SK-N-SH (cell line): ENCODE measurements at regions not wholly inside any gene's neighbourhood (a gene's known extent, or its start where the extent isn't known, plus 50 kb on each side); places are given as distances from the start of the nearest gene placed in this dataset.

Experiments used
- CTCF ChIA-PET: fragments of 300-600, 350-600 bp; formaldehyde crosslinking; extraction: SDS; loops from one replicate; lab custom pipeline; 2021; lab: Yijun Ruan, JAX
- POLR2A ChIA-PET: fragments of 350-600 bp; sonication (Branson Sonifier 250); formaldehyde crosslinking; extraction: SDS; loops from one replicate; lab custom pipeline; 2020; ENCODE audit warnings: antibody characterized with exemption, inconsistent platforms; lab: Yijun Ruan, JAX
- DNase-seq: peaks from one replicate; pipeline ENCODE4 v3.0.0; 2012
- H2AFZ ChIP-seq: fragments of 200-600 bp; sonication (generic); 2 replicates; pipeline ENCODE4 v1.8.1; 2016; ENCODE audit warnings: antibody characterized with exemption, mild to moderate bottlenecking, low read depth
- H3F3A ChIP-seq: fragments of 200-600 bp; sonication (generic); replicated peaks from 2 replicates; pipeline ENCODE3; 2016; ENCODE audit warnings: antibody characterized with exemption, mild to moderate bottlenecking; ENCODE audit not compliant: insufficient read depth
- H3K27ac ChIP-seq, 2 experiments: fragments of 200-500 bp in 1 of 2; fragments of 200-600 bp in 1 of 2; sonication (Bioruptor generic) in 1 of 2; sonication (generic), shearing (Covaris generic) in 1 of 2; 2 replicates each; pipeline versions ENCODE4 v1.5.1 to v1.6.1; 2014 to 2016; ENCODE audit warnings: low read depth in 2 of 2, inconsistent platforms in 1 of 2, low read length in 1 of 2, mild to moderate bottlenecking in 1 of 2, mixed read lengths in 1 of 2
- H3K27me3 ChIP-seq: fragments of 200-600 bp; sonication (generic), shearing (Covaris generic); 2 replicates; pipeline ENCODE4 v1.6.1; 2016; ENCODE audit warnings: mixed run types; ENCODE audit not compliant: insufficient read depth
- H3K36me3 ChIP-seq, 2 experiments: fragments of 200-500 bp in 1 of 2; fragments of 200-600 bp in 1 of 2; sonication (Bioruptor generic) in 1 of 2; sonication (generic) in 1 of 2; replicated peaks in 1 of 2; 2 replicates each; pipeline versions ENCODE3 to v1.5.1; 2014 to 2016; ENCODE audit warnings: low read length in 1 of 2, mild to moderate bottlenecking in 1 of 2; ENCODE audit not compliant: insufficient read depth in 2 of 2, control insufficient read depth in 1 of 2
- H3K4me1 ChIP-seq, 2 experiments: fragments of 200-500 bp in 1 of 2; fragments of 200-600 bp in 1 of 2; sonication (Bioruptor generic) in 1 of 2; sonication (generic), shearing (Covaris generic) in 1 of 2; 2 replicates each; pipeline versions ENCODE4 v1.5.1 to v1.6.1; 2014 to 2016; ENCODE audit warnings: low read depth in 1 of 2, low read length in 1 of 2, mixed run types in 1 of 2; ENCODE audit not compliant: insufficient read depth in 2 of 2, control insufficient read depth in 1 of 2
- H3K4me2 ChIP-seq: fragments of 200-600 bp; sonication (generic), shearing (Covaris generic); 2 replicates; pipeline ENCODE4 v1.6.1; 2017; ENCODE audit warnings: mixed run types
- H3K4me3 ChIP-seq, 2 experiments: fragments of 200-500 bp in 1 of 2; fragments of 200-600 bp in 1 of 2; sonication (Bioruptor generic) in 1 of 2; sonication (generic), shearing (Covaris generic) in 1 of 2; 2 replicates each; pipeline versions ENCODE4 v1.5.1 to v1.8.1; 2014 to 2016; ENCODE audit warnings: low read depth in 2 of 2, inconsistent platforms in 1 of 2, low read length in 1 of 2, mild to moderate bottlenecking in 1 of 2, mixed read lengths in 1 of 2, moderate library complexity in 1 of 2
- H3K79me2 ChIP-seq: fragments of 200-600 bp; sonication (generic); 2 replicates; pipeline ENCODE4 v1.8.1; 2017; ENCODE audit warnings: mild to moderate bottlenecking; ENCODE audit not compliant: insufficient read depth
- H3K9ac ChIP-seq: fragments of 200-600 bp; sonication (generic); 2 replicates; pipeline ENCODE4 v1.6.1; 2017; ENCODE audit warnings: mixed run types
- H3K9me2 ChIP-seq: fragments of 200-600 bp; sonication (generic); 2 replicates; pipeline ENCODE4 v1.6.1; 2017; ENCODE audit warnings: mixed run types
- H3K9me3 ChIP-seq: fragments of 200-600 bp; sonication (generic); 2 replicates; pipeline ENCODE4 v1.6.1; 2017; ENCODE audit warnings: mixed run types, mild to moderate bottlenecking, moderate library complexity
- H4K20me1 ChIP-seq: fragments of 200-600 bp; sonication (generic); 2 replicates; pipeline ENCODE4 v1.6.1; 2017; ENCODE audit warnings: mild to moderate bottlenecking, mixed run types; ENCODE audit not compliant: insufficient read depth
- ELF1 ChIP-seq: IDR thresholded peaks from 2 replicates; pipeline ENCODE4 v1.4.0; 2012
- EZH2phosphoT487 ChIP-seq: fragments of 200-600 bp; sonication (generic); IDR thresholded peaks from 2 replicates; pipeline ENCODE4 v1.6.1; 2017; ENCODE audit warnings: low read depth, mixed run types, mild to moderate bottlenecking, antibody characterized with exemption, moderate library complexity, borderline replicate concordance
- FOSL2 ChIP-seq: IDR thresholded peaks from 2 replicates; pipeline ENCODE4 v1.4.0; 2012; ENCODE audit warnings: low read depth, mild to moderate bottlenecking, moderate library complexity, borderline replicate concordance
- FOXJ3 ChIP-seq: sonication (generic); formaldehyde crosslinking; IDR thresholded peaks from 2 replicates; pipeline ENCODE4 v1.5.1; 2020; ENCODE audit warnings: mild to moderate bottlenecking, missing genetic modification reagents
- GABPA ChIP-seq: IDR thresholded peaks from 2 replicates; pipeline ENCODE4 v1.4.0; 2012; ENCODE audit warnings: low read depth, mild to moderate bottlenecking
- MAX ChIP-seq: IDR thresholded peaks from 2 replicates; pipeline ENCODE4 v1.4.0; 2012; ENCODE audit warnings: low read depth
- MXI1 ChIP-seq: IDR thresholded peaks from 2 replicates; pipeline ENCODE4 v1.6.1; 2012; ENCODE audit warnings: mild to moderate bottlenecking, low read depth, low read length, improper control_type of control experiment
- NRF1 ChIP-seq: IDR thresholded peaks from 2 replicates; pipeline ENCODE4 v1.6.1; 2012; ENCODE audit warnings: low read depth, mild to moderate bottlenecking, low read length
- PBX3 ChIP-seq: IDR thresholded peaks from 2 replicates; pipeline ENCODE4; 2012
- RAD21 ChIP-seq: IDR thresholded peaks from 2 replicates; pipeline ENCODE4 v1.6.1; 2012; ENCODE audit warnings: mild to moderate bottlenecking, low read length
- REST ChIP-seq: IDR thresholded peaks from 2 replicates; pipeline ENCODE4 v1.6.1; 2012; ENCODE audit warnings: mild to moderate bottlenecking, low read depth, low read length, moderate library complexity
- RFX5 ChIP-seq: IDR thresholded peaks from 2 replicates; pipeline ENCODE4 v1.6.1; 2012; ENCODE audit warnings: mild to moderate bottlenecking, improper control_type of control experiment, low read length
- SIN3A ChIP-seq: IDR thresholded peaks from 2 replicates; pipeline ENCODE4 v1.6.1; 2012; ENCODE audit warnings: low read depth, mild to moderate bottlenecking, low read length, moderate library complexity, borderline replicate concordance
- SMC3 ChIP-seq: IDR thresholded peaks from 2 replicates; pipeline ENCODE4 v1.6.1; 2012; ENCODE audit warnings: low read depth, low read length, improper control_type of control experiment
- TAF1 ChIP-seq: IDR thresholded peaks from 2 replicates; pipeline ENCODE4 v1.6.1; 2012; ENCODE audit warnings: low read depth, mild to moderate bottlenecking, low read length, moderate library complexity, borderline replicate concordance
- TEAD4 ChIP-seq: IDR thresholded peaks from 2 replicates; pipeline ENCODE4 v1.4.0; 2012; ENCODE audit warnings: mild to moderate bottlenecking, borderline replicate concordance; ENCODE audit not compliant: insufficient read depth
- USF2 ChIP-seq: fragments of 150-350 bp; IDR thresholded peaks from 2 replicates; pipeline ENCODE4 v1.6.1; 2017; ENCODE audit warnings: antibody characterized with exemption, low read length, low read depth, borderline replicate concordance
- YY1 ChIP-seq: IDR thresholded peaks from 2 replicates; pipeline ENCODE4 v1.4.0; 2012; ENCODE audit warnings: low read depth, mild to moderate bottlenecking
- WGBS: methylation state at CpG from one replicate; pipeline ENCODE4 v1.1.6; 2017; ENCODE audit warnings: low lambda C conversion rate; 5-methylcytosine and 5-hydroxymethylcytosine counted together

- H3K36me3 ChIP-seq, result no peaks in the 10 kb centered on the region
- DNase-seq, result no peak
- H3K27me3 ChIP-seq, result no peaks in the 10 kb centered on the region
- no peaks in the 10 kb centered on the region for H3K9me2 ChIP-seq
- POLR2A ChIA-PET, result no interaction called here
- no peaks in the 10 kb centered on the region for H3K79me2 ChIP-seq
- no peak overlapping the region for H2AFZ ChIP-seq
- H3K9me3 ChIP-seq, result no peaks in the 10 kb centered on the region
- no peaks in the 10 kb centered on the region for H3F3A ChIP-seq
- WGBS, result 3% methylated on average over 4 of the region's 4 CpGs
- no peak overlapping the region for H3K27ac ChIP-seq
- no peaks in the 10 kb centered on the region for H4K20me1 ChIP-seq
- no peaks in the 10 kb centered on the region for H3K4me1 ChIP-seq
- H3K9ac ChIP-seq, result no peak overlapping the region
- no peak overlapping the region for H3K4me3 ChIP-seq
- CTCF ChIA-PET, result no interaction called here
- H3K4me2 ChIP-seq, result no peak overlapping the region
- no peak for TF ChIP-seq REST
- no peak for TF ChIP-seq YY1
- TF ChIP-seq MXI1, result no peak
- TF ChIP-seq GABPA, result no peak
- TF ChIP-seq EZH2phosphoT487, result no peak
- TF ChIP-seq MAX, result no peak
- no peak for TF ChIP-seq USF2
- TF ChIP-seq TEAD4, result no peak
- no peak for TF ChIP-seq SIN3A
- TF ChIP-seq FOSL2, result no peak
- TF ChIP-seq ELF1, result no peak
- no peak for TF ChIP-seq RAD21
- no peak for TF ChIP-seq TAF1
- TF ChIP-seq SMC3, result no peak
- no peak for TF ChIP-seq NRF1
- no peak for TF ChIP-seq RFX5
- TF ChIP-seq FOXJ3 (CRISPR knock-in tag), result no peak
- no peak for TF ChIP-seq PBX3
Observed at GRCh38 chr16:26583803-26584202, 482.9 kb upstream of the C16orf82 start.
